GM12891 (cell line): ENCODE measurements at regions not wholly inside any gene's neighbourhood (a gene's known extent, or its start where the extent isn't known, plus 50 kb on each side); places are given as distances from the start of the nearest gene placed in this dataset.

Experiments
- POLR2A ChIP-seq: IDR thresholded peaks from 2 replicates; pipeline ENCODE4 v1.6.1; 2011; ENCODE audit warnings: low read depth, low read length, control low read depth
- POLR2AphosphoS5 ChIP-seq: IDR thresholded peaks from 2 replicates; pipeline ENCODE4 v1.6.1; 2011; ENCODE audit warnings: low read depth, low read length, control low read depth

DNA sequence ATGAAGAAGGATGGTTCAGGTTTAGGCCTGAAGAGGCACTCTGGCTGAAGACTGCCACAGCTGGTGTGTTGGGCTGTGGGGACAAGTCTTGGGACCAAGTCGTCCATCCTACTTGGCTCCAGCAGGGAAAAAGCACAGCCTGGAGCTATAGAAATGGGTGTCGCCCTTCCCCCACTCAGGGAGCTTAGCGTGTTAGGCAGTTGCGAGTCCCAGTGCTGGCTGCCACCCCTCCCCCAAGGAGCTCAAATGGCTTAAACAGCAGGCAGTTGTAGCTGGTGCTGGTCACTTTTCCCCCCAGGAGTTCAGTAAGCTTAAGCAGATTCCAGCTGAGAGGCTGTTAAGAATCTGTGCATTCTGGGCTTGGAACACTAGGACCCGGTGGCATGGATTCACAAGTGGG is 319.5 kb upstream of the POF1B start:
- TF ChIP-seq POLR2AphosphoS5 (no peak), POLR2A (no peak)
